ENCODE measurements at regions not wholly inside any gene's neighbourhood (a gene's known extent, or its start where the extent isn't known, plus 50 kb on each side); places are given as distances from the start of the nearest gene placed in this dataset.

DNA sequence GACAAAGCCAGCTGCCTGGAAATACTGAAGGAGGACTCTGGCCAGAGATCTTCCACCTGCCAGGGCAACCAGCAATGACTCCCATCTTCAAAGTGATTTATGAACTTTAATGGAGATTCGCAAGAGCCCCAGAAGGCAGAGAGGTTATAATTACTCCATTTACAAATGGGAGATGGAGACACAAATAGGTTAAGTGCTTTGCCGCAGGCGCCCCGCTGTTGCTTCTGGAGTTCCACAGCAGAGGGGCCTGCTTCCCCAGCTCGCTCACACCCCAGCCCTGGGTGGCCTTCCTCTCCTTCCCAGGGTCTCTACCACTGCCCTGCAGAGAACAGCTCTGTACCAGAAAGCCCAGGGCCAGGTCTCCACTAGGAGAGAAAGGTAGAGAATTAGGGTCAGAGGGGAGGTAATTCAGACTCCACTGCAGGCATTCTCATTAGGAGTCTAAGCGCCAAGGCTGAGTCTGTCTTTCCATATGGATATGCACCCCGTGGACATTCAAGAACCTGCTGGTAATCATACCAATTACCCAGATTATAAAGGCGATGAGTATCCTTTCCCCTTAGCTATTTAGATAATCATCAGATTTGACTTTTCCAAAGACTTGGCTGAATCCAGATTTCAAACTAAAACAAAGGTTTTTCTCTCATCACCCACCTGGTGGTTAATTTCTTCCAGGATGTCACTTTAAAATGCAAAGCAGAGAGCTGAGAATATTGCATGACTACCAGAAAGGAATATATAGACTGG lies 157.6 kb upstream of the TUT7 start:
- 91% methylated on average over 8 of the region's 8 CpGs for WGBS
- no peak overlapping the region for H3K4me3 ChIP-seq (ENCODE audit: low read depth, low read length)
- no peak for DNase-seq (ENCODE audit: extremely low spot score)
- H3K4me1 ChIP-seq (ENCODE audit: insufficient read depth) = no peaks in the 10 kb centered on the region
- no peaks in the 10 kb centered on the region for H3K36me3 ChIP-seq (ENCODE audit: insufficient read depth)
- no peak overlapping the region for H3K27ac ChIP-seq (ENCODE audit: low read depth)

DNA sequence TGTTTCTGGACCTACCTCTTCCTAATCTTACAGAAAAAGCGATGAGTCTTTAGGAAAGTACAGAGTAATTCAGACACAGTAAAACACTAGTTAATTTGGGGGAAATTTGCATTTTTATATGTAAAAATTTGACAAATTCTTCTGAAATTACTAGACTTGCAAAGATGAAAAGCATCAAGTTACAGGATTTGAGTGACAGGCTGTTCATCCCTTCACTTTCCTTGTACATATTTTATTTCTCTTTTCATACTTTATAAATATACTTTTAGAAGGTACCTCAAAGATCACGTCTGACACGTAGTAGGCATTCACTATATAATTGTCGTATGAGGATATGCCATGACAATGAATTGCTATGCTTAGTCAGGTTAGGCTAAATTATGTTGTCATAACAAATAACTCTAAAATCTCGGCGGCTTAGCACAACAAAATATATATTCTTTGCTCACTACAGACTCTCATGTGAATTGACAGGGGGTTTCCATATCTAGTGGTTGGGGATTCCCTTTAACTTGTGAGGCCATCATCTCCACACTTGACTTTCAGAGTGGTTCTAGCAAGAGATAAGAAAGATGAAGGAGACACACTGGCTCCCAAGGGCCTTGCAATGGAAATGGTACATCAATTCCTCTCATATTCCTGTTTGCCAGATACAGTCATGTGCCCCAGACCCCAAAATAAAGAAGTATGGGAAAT lies 154.1 kb upstream of the TUT7 start:
- H3K27ac ChIP-seq (ENCODE audit: low read depth) = no peak overlapping the region
- WGBS = 95% methylated on average over 6 of the region's 6 CpGs
- H3K4me1 ChIP-seq (ENCODE audit: insufficient read depth) = no peaks in the 10 kb centered on the region
- H3K36me3 ChIP-seq (ENCODE audit: insufficient read depth) = no peaks in the 10 kb centered on the region
- H3K4me3 ChIP-seq (ENCODE audit: low read depth, low read length) = no peak overlapping the region
- no peak for DNase-seq (ENCODE audit: extremely low spot score)

DNA sequence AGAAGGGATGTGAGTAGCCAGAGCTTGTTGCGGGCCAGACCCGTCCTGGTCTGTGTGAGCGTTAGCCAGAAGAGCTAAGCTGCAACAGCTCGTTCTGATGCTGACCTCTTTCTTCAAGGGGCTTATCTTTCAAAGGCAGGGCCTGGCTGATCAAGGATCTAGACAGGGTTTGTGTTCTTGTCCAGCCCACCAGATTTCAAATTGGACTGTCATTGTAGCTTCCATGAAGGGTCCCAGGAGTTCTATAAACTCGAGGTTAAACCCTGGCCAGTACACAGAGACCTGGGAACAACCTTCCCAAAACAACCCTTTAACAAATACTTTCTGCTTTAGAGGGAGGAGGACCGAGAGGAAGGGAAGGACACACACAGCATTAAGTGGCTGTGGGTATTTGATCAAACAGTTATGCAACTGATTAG lies 153.0 kb upstream of the TUT7 start:
- no peaks in the 10 kb centered on the region for H3K4me1 ChIP-seq (ENCODE audit: insufficient read depth)
- no peaks in the 10 kb centered on the region for H3K36me3 ChIP-seq (ENCODE audit: insufficient read depth)
- H3K27ac ChIP-seq (ENCODE audit: low read depth) = no peak overlapping the region
- no peak overlapping the region for H3K4me3 ChIP-seq (ENCODE audit: low read depth, low read length)
- WGBS = 42% methylated on average over 6 of the region's 6 CpGs
- no peak for DNase-seq (ENCODE audit: extremely low spot score)

DNA sequence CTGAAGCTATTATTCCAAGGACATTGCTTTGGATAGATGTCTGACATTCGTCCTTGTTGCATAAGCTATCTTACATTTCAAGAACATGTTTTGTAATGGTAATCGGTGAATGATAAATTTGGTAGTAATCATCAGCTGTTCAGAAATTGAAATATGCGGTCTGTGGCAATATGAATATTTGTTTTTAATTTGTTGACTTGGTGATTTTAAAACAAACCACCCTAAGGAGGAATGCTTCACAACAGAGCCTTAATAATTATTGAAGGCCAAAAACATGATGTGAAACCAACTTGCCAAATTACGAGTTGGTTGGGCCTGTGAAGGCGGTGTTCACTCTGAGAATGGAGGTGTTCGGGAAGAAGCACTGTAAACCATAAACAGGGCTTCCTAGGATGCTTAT lies 149.7 kb upstream of the TUT7 start:
- H3K4me1 ChIP-seq (ENCODE audit: insufficient read depth) = no peaks in the 10 kb centered on the region
- H3K36me3 ChIP-seq (ENCODE audit: insufficient read depth) = no peaks in the 10 kb centered on the region
- no peak overlapping the region for H3K27ac ChIP-seq (ENCODE audit: low read depth)
- DNase-seq (ENCODE audit: extremely low spot score) = no peak
- WGBS = 97% methylated on average over 6 of the region's 6 CpGs
- H3K4me3 ChIP-seq (ENCODE audit: low read depth, low read length) = no peak overlapping the region

DNA sequence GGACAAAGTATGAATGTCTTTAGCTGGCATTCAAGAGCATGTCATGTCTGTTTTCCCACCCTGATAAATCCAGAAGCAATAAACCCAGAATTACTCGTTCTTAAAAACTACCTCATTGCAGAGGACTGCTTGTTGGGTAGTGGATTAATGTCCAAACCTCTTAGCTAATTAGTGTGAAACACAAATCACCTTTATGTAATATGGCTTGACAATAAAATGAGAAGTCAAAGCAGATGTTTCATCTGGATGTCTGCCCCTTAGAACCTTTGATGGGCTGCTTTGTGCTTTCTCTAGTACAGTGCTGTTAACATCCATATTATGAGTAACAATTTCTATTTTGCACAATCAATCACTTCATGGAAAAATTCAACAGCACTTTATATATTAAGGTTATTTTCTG lies 149.1 kb upstream of the TUT7 start:
- H3K4me1 ChIP-seq (ENCODE audit: insufficient read depth) = no peaks in the 10 kb centered on the region
- H3K36me3 ChIP-seq (ENCODE audit: insufficient read depth) = no peaks in the 10 kb centered on the region
- 31% methylated on average over 1 of the region's 1 CpG for WGBS
- no peak overlapping the region for H3K27ac ChIP-seq (ENCODE audit: low read depth)
- no peak for DNase-seq (ENCODE audit: extremely low spot score)
- no peak overlapping the region for H3K4me3 ChIP-seq (ENCODE audit: low read depth, low read length)

DNA sequence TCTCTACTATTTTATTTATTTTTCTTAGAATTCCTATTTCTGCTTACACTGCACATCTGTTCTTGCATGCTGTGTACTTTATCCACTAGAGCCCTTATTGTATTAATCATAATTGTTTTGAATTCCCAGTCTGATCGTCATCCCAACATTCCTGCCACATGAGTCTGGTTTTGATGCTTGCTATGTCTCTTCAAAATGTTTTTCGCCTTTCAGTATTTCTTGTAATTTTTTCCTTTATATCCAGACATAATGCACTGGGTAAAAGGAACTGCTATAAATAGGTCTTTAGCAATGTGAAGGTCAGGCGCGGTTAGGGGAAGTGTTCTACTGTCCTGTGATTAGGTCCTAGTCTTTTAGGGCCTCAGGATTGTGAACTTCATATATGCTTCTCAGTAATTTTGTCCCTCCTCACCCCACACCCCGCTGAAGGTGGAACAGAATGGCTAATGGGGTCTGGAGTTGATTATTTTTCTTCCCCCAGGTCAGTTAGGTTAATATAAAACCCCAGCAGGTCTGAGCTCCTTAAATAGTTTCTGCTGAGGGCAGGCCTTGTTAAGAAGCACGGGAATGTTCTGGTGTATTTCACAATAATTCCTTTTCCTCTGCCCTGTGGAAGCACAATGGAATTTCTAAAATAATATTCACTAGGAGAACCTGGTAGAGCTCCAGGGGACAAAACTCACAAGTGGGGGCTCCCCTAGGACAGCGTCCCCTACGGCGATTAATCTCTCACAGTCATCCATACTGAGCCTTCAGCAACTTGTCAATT lies 146.6 kb upstream of the TUT7 start:
- no peak for DNase-seq (ENCODE audit: extremely low spot score)
- no peaks in the 10 kb centered on the region for H3K4me1 ChIP-seq (ENCODE audit: insufficient read depth)
- H3K36me3 ChIP-seq (ENCODE audit: insufficient read depth) = no peaks in the 10 kb centered on the region
- H3K4me3 ChIP-seq (ENCODE audit: low read depth, low read length) = no peak overlapping the region
- no peak overlapping the region for H3K27ac ChIP-seq (ENCODE audit: low read depth)
- WGBS = 70% methylated on average over 9 of the region's 9 CpGs

- Histone ChIP-seq H3K4me3 (ENCODE audit: low read depth, low read length) (no peak overlapping the region), H3K36me3 (ENCODE audit: insufficient read depth) (no peaks in the 10 kb centered on the region), H3K27ac (ENCODE audit: low read depth) (no peak overlapping the region), H3K4me1 (ENCODE audit: insufficient read depth) (no peaks in the 10 kb centered on the region)
- 93% methylated on average over 1 of the region's 1 CpG for WGBS
- DNase-seq (ENCODE audit: extremely low spot score) = no peak
Observed at GRCh38 chr9:86500031-86500430, 145.8 kb upstream of the TUT7 start.

DNA sequence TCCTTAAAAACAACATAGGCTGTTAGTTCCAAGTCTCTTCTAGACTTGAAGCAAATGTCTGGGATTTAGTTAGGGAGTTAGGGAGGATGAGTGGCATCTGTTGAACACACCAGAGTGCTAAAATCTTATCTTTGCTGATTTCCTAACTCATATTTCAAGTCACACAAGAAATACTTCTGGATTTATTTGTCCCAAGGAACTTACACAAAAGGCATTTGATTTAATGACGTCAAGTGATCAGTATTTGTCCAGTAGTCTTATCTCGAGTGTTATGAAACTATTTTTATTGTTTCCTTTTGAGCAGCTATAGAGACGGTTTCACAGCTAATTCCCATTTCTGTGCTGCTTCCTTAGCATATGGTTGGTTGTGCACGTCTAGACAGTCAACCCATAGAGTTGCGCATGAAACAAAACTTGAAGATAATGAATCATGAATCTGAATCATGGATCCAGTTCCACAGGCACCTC lies 140.5 kb upstream of the TUT7 start:
- no peak overlapping the region for H3K27ac ChIP-seq (ENCODE audit: low read depth)
- DNase-seq (ENCODE audit: extremely low spot score) = peak; percentile 18
- H3K36me3 ChIP-seq (ENCODE audit: insufficient read depth) = no peaks in the 10 kb centered on the region
- no peaks in the 10 kb centered on the region for H3K4me1 ChIP-seq (ENCODE audit: insufficient read depth)
- WGBS = 29% methylated on average over 5 of the region's 5 CpGs
- H3K4me3 ChIP-seq (ENCODE audit: low read depth, low read length) = no peak overlapping the region

DNA sequence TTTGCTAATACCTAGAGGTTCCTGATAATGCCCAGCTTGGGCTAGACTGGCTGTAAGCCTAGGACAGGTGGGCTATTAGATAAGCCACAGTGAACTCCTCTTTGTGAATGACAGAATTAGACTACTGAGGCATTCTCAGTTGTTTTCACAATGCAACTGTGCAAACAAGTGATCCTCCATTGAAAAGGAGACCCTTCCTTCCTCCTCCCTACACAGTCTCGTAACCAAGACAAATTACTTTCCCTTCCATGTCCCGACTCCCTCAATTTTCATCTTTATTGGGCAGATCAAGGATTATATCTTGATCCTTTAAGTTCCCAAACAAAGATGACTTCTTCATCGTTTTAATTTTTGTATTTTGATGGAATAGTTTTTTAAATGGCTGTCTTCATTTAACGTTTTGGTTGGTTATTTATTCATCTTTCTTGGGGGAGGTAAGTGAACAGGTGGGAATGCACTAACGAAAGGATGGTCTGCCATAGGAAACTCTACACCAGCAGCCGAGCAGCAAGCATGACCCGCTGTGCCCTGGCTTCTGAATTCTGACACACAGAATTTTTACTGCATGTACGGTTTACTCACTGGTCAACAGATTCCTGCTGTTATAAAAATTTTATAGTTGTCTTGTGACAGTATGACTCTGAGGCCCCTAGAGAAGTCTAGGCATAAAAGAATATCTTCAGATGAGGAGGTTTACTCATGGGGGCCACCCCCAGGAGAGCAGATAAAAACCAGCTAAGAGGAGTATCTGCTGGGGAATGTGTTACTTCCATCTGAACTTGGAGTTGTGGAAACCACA lies 137.5 kb upstream of the TUT7 start:
- WGBS = 65% methylated on average over 8 of the region's 8 CpGs
- H3K4me1 ChIP-seq (ENCODE audit: insufficient read depth) = no peaks in the 10 kb centered on the region
- no peak overlapping the region for H3K27ac ChIP-seq (ENCODE audit: low read depth)
- H3K4me3 ChIP-seq (ENCODE audit: low read depth, low read length) = no peak overlapping the region
- DNase-seq (ENCODE audit: extremely low spot score) = no peak
- no peaks in the 10 kb centered on the region for H3K36me3 ChIP-seq (ENCODE audit: insufficient read depth)

- 94% methylated on average over 7 of the region's 7 CpGs for WGBS
- no peaks in the 10 kb centered on the region for H3K4me1 ChIP-seq (ENCODE audit: insufficient read depth)
- H3K36me3 ChIP-seq (ENCODE audit: insufficient read depth) = no peaks in the 10 kb centered on the region
- H3K27ac ChIP-seq (ENCODE audit: low read depth) = no peak overlapping the region
- no peak overlapping the region for H3K4me3 ChIP-seq (ENCODE audit: low read depth, low read length)
- DNase-seq (ENCODE audit: extremely low spot score) = no peak
Observed at GRCh38 chr9:86488794-86489193, 134.6 kb upstream of the TUT7 start.

- Histone ChIP-seq H3K4me3 (ENCODE audit: low read depth, low read length) (no peak overlapping the region), H3K36me3 (ENCODE audit: insufficient read depth) (no peaks in the 10 kb centered on the region), H3K27ac (ENCODE audit: low read depth) (no peak overlapping the region), H3K4me1 (ENCODE audit: insufficient read depth) (no peaks in the 10 kb centered on the region)
- 81% methylated on average over 6 of the region's 6 CpGs for WGBS
- no peak for DNase-seq (ENCODE audit: extremely low spot score)
Observed at GRCh38 chr9:86488345-86488744, 134.1 kb upstream of the TUT7 start.

GRCh38 chr9:86487838-86488233 lies 133.6 kb upstream of the TUT7 start:
- H3K27ac ChIP-seq (ENCODE audit: low read depth) = no peak overlapping the region
- H3K36me3 ChIP-seq (ENCODE audit: insufficient read depth) = no peaks in the 10 kb centered on the region
- H3K4me3 ChIP-seq (ENCODE audit: low read depth, low read length) = no peak overlapping the region
- no peak for DNase-seq (ENCODE audit: extremely low spot score)
- no peaks in the 10 kb centered on the region for H3K4me1 ChIP-seq (ENCODE audit: insufficient read depth)
- WGBS = 81% methylated on average over 2 of the region's 2 CpGs
